ENCODE measurements at regions not wholly inside any gene's neighbourhood (a gene's known extent, or its start where the extent isn't known, plus 50 kb on each side); places are given as distances from the start of the nearest gene placed in this dataset.

DNA sequence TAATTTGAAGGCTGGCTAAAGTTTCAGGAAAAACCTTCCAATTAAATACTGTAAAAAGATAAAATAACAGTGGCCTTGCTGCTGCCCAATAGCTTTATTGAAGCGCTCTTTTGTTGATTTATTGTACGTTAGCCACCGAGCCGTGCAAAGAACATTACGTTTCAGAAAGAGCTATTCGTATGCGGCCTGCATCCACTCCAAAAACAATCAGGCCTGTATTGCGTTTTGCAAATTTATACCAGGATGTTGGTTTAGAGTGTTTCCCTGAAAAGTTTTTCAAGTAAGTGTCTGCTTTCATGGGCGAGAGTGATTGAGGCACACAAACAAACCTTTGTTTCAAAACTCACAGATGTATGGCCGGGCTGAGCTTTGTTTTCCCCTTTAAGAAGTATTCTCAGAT, 257.2 kb upstream of the SALL3 start:
- 0 out of 2 replicates have a peak, but pooled peaks cover 7% of the 10 kb centered on the region for H3K27me3 ChIP-seq (ENCODE audit: insufficient read depth, low read length)
- no peak overlapping the region for H3K27ac ChIP-seq (ENCODE audit: low read length)
- H3K9ac ChIP-seq (ENCODE audit: low read depth, low read length): peak overlapping the region; percentile 43; the same call in 1 of the 2 replicates
- no peaks in the 10 kb centered on the region for H3K36me3 ChIP-seq (ENCODE audit: insufficient read depth, low read depth, low read length)
- no peaks in the 10 kb centered on the region for H3K9me3 ChIP-seq (ENCODE audit: insufficient read depth, low read depth, low read length)
- peak overlapping the region; percentile 44; the same call in 1 of the 2 replicates for H3K4me3 ChIP-seq (ENCODE audit: low read length)
- peaks cover 28% of the 10 kb centered on the region for H3K4me1 ChIP-seq (ENCODE audit: insufficient read depth, low read length)

DNA sequence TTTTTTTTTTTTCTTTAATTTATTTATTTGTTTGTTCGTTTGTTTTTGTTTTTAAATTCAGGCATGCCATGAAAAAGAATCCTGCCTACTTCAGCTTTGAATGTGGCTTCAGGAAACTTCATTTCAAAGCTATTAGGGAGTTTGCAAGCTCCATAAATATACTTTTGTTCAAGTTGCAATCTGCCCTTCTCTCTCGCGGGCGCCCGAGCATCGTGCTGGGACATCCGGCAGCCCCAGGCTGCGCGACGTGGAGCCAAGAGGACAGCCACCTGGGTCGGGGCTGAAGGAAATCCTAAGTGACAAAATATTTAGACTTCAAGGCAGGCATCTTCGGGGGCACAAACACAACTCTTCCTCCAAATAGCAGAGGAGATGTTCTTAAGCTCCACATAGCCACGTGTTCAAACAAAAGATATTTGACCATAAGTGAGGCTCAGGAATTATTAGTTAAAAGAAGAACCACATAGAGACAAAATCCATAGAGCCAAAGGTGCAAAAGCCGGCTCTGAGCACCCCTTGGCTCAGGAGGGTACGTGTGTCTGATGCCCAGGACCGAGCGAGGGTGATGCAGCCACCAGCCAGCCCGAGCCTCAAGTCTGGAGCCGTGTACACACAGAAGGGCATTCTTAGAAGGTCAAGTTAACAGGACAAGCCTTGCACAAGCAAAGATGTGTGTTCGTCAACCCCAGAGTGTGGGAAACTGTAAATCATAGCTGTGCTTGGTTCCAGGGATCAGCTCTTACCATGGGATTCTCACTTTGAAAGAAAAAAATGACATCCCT, 256.5 kb upstream of the SALL3 start:
- H3K4me1 ChIP-seq (ENCODE audit: insufficient read depth, low read length): peaks cover 28% of the 10 kb centered on the region
- no peak overlapping the region; the same call in 1 of the 2 replicates for H3K9ac ChIP-seq (ENCODE audit: low read depth, low read length)
- H3K27me3 ChIP-seq (ENCODE audit: insufficient read depth, low read length): 0 out of 2 replicates have a peak, but pooled peaks cover 7% of the 10 kb centered on the region
- H3K27ac ChIP-seq (ENCODE audit: low read length): no peak overlapping the region
- no peaks in the 10 kb centered on the region for H3K36me3 ChIP-seq (ENCODE audit: insufficient read depth, low read depth, low read length)
- H3K4me3 ChIP-seq (ENCODE audit: low read length): no peak overlapping the region
- no peaks in the 10 kb centered on the region for H3K9me3 ChIP-seq (ENCODE audit: insufficient read depth, low read depth, low read length)

- Histone ChIP-seq H3K9me3 (ENCODE audit: insufficient read depth, low read depth, low read length) (no peaks in the 10 kb centered on the region), H3K4me1 (ENCODE audit: insufficient read depth, low read length) (peaks cover 28% of the 10 kb centered on the region), H3K4me3 (ENCODE audit: low read length) (no peak overlapping the region), H3K27ac (ENCODE audit: low read length) (no peak overlapping the region), H3K36me3 (ENCODE audit: insufficient read depth, low read depth, low read length) (no peaks in the 10 kb centered on the region), H3K9ac (ENCODE audit: low read depth, low read length) (no peak overlapping the region), H3K27me3 (ENCODE audit: insufficient read depth, low read length) (0 out of 2 replicates have a peak, but pooled peaks cover 7% of the 10 kb centered on the region)
Observed at GRCh38 chr18:78724214-78724914, 255.3 kb upstream of the SALL3 start.

GRCh38 chr18:78725426-78725825, 254.2 kb upstream of the SALL3 start:
- no peak overlapping the region for H3K9ac ChIP-seq (ENCODE audit: low read depth, low read length)
- H3K27ac ChIP-seq (ENCODE audit: low read length): no peak overlapping the region
- H3K36me3 ChIP-seq (ENCODE audit: insufficient read depth, low read depth, low read length): no peaks in the 10 kb centered on the region
- 0 out of 2 replicates have a peak, but pooled peaks cover 2% of the 10 kb centered on the region for H3K27me3 ChIP-seq (ENCODE audit: insufficient read depth, low read length)
- peaks cover 28% of the 10 kb centered on the region for H3K4me1 ChIP-seq (ENCODE audit: insufficient read depth, low read length)
- no peak overlapping the region for H3K4me3 ChIP-seq (ENCODE audit: low read length)
- no peaks in the 10 kb centered on the region for H3K9me3 ChIP-seq (ENCODE audit: insufficient read depth, low read depth, low read length)

GRCh38 chr18:78726326-78727056, 253.1 kb upstream of the SALL3 start:
- Histone ChIP-seq H3K9ac (ENCODE audit: low read depth, low read length) (no peak overlapping the region), H3K27ac (ENCODE audit: low read length) (no peak overlapping the region), H3K4me3 (ENCODE audit: low read length) (no peak overlapping the region), H3K36me3 (ENCODE audit: insufficient read depth, low read depth, low read length) (no peaks in the 10 kb centered on the region), H3K9me3 (ENCODE audit: insufficient read depth, low read depth, low read length) (no peaks in the 10 kb centered on the region), H3K4me1 (ENCODE audit: insufficient read depth, low read length) (peaks cover 25% of the 10 kb centered on the region), H3K27me3 (ENCODE audit: insufficient read depth, low read length) (no peaks in the 10 kb centered on the region)

GRCh38 chr18:78727057-78727739, 252.4 kb upstream of the SALL3 start:
- no peak overlapping the region for H3K9ac ChIP-seq (ENCODE audit: low read depth, low read length)
- H3K4me1 ChIP-seq (ENCODE audit: insufficient read depth, low read length): peaks cover 18% of the 10 kb centered on the region
- H3K4me3 ChIP-seq (ENCODE audit: low read length): no peak overlapping the region
- H3K9me3 ChIP-seq (ENCODE audit: insufficient read depth, low read depth, low read length): no peaks in the 10 kb centered on the region
- no peaks in the 10 kb centered on the region for H3K27me3 ChIP-seq (ENCODE audit: insufficient read depth, low read length)
- no peak overlapping the region for H3K27ac ChIP-seq (ENCODE audit: low read length)
- no peaks in the 10 kb centered on the region for H3K36me3 ChIP-seq (ENCODE audit: insufficient read depth, low read depth, low read length)

GRCh38 chr18:78727877-78728783, 251.5 kb upstream of the SALL3 start:
- Histone ChIP-seq H3K27me3 (ENCODE audit: insufficient read depth, low read length) (no peaks in the 10 kb centered on the region), H3K27ac (ENCODE audit: low read length) (no peak overlapping the region), H3K9ac (ENCODE audit: low read depth, low read length) (no peak overlapping the region), H3K36me3 (ENCODE audit: insufficient read depth, low read depth, low read length) (no peaks in the 10 kb centered on the region), H3K4me3 (ENCODE audit: low read length) (no peak overlapping the region), H3K4me1 (ENCODE audit: insufficient read depth, low read length) (peaks cover 9% of the 10 kb centered on the region; the same call in 1 of the 2 replicates), H3K9me3 (ENCODE audit: insufficient read depth, low read depth, low read length) (no peaks in the 10 kb centered on the region)

DNA sequence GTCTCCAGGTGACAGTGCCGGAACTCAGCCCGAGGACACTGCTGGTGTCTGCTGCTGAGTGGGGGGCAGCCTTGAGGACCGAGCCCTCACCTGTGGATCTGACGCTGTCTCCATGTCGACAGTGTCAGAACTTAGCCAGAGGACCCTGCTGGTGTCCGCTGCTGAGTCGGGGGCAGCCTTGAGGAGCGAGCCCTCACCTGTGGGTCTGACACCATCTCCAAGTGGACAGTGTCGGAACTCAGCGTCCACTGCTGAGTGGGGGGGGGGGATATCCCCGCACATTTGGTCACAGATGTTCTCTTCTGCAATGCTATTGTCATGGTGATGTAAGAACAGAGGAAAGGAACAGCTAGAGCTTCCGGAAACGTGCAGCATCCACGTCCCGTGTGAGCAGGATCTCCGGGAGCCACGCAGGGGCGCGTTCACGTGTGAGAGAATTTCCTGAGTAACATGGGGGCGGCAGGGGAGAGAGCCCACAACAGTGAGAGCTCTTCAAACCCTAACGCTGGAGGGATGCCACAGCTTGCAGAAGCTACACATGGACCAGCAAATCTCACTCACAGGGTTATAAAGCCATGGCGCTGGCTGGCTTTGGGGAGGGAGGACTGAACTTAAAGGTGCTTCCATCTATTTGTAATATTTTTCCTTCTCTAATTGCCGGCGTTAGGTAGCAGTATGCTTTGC, 250.7 kb upstream of the SALL3 start:
- Histone ChIP-seq H3K27ac (ENCODE audit: low read length) (no peak overlapping the region), H3K4me1 (ENCODE audit: insufficient read depth, low read length) (peaks cover 6% of the 10 kb centered on the region; the same call in 1 of the 2 replicates), H3K9me3 (ENCODE audit: insufficient read depth, low read depth, low read length) (no peaks in the 10 kb centered on the region), H3K4me3 (ENCODE audit: low read length) (no peak overlapping the region), H3K9ac (ENCODE audit: low read depth, low read length) (no peak overlapping the region), H3K27me3 (ENCODE audit: insufficient read depth, low read length) (no peaks in the 10 kb centered on the region), H3K36me3 (ENCODE audit: insufficient read depth, low read depth, low read length) (no peaks in the 10 kb centered on the region)

- Histone ChIP-seq H3K27ac (ENCODE audit: low read length) (no peak overlapping the region), H3K4me1 (ENCODE audit: insufficient read depth, low read length) (no peaks in the 10 kb centered on the region), H3K36me3 (ENCODE audit: insufficient read depth, low read depth, low read length) (no peaks in the 10 kb centered on the region), H3K9me3 (ENCODE audit: insufficient read depth, low read depth, low read length) (no peaks in the 10 kb centered on the region), H3K27me3 (ENCODE audit: insufficient read depth, low read length) (no peaks in the 10 kb centered on the region), H3K4me3 (ENCODE audit: low read length) (no peak overlapping the region), H3K9ac (ENCODE audit: low read depth, low read length) (no peak overlapping the region)
Observed at GRCh38 chr18:78730546-78730945, 249.1 kb upstream of the SALL3 start.

GRCh38 chr18:78731016-78731397, 248.6 kb upstream of the SALL3 start:
- no peaks in the 10 kb centered on the region for H3K9me3 ChIP-seq (ENCODE audit: insufficient read depth, low read depth, low read length)
- H3K36me3 ChIP-seq (ENCODE audit: insufficient read depth, low read depth, low read length): no peaks in the 10 kb centered on the region
- no peak overlapping the region for H3K4me3 ChIP-seq (ENCODE audit: low read length)
- no peaks in the 10 kb centered on the region for H3K27me3 ChIP-seq (ENCODE audit: insufficient read depth, low read length)
- no peaks in the 10 kb centered on the region for H3K4me1 ChIP-seq (ENCODE audit: insufficient read depth, low read length)
- H3K27ac ChIP-seq (ENCODE audit: low read length): no peak overlapping the region
- H3K9ac ChIP-seq (ENCODE audit: low read depth, low read length): no peak overlapping the region
